Dendritic cell treated with granulocyte-macrophage colony-stimulating factor and Interleukin-4, amounts not matched to agents 40 ng/mL and 50 ng/mL, for 4 days (primary cell): ENCODE measurements at regions not wholly inside any gene's neighbourhood (a gene's known extent, or its start where the extent isn't known, plus 50 kb on each side); places are given as distances from the start of the nearest gene placed in this dataset.

Experiments
- H3K27ac Mint-ChIP-seq: one replicate; pipeline ENCODE4 v1.8.0; 2022; ENCODE audit warnings: mild to moderate bottlenecking, mixed read lengths
- H3K27me3 Mint-ChIP-seq: one replicate; pipeline ENCODE4 v1.8.0; 2022; ENCODE audit warnings: mild to moderate bottlenecking, mixed read lengths
- H3K36me3 Mint-ChIP-seq: one replicate; pipeline ENCODE4 v1.8.0; 2022; ENCODE audit warnings: low read depth, mixed read lengths
- H3K4me1 Mint-ChIP-seq: one replicate; pipeline ENCODE4 v1.8.0; 2022; ENCODE audit warnings: low read depth, mixed read lengths
- H3K4me3 Mint-ChIP-seq: one replicate; pipeline ENCODE4 v1.8.0; 2022; ENCODE audit warnings: mild to moderate bottlenecking, moderate library complexity, mixed read lengths
- H3K9me3 Mint-ChIP-seq: one replicate; pipeline ENCODE4 v1.8.0; 2022; ENCODE audit warnings: mixed read lengths
- intact Hi-C: fragments of 100-400 bp; cut with micrococcal nuclease; formaldehyde crosslinking; loops from one replicate; pipeline ENCODE4 v1.15.0; 2022

DNA sequence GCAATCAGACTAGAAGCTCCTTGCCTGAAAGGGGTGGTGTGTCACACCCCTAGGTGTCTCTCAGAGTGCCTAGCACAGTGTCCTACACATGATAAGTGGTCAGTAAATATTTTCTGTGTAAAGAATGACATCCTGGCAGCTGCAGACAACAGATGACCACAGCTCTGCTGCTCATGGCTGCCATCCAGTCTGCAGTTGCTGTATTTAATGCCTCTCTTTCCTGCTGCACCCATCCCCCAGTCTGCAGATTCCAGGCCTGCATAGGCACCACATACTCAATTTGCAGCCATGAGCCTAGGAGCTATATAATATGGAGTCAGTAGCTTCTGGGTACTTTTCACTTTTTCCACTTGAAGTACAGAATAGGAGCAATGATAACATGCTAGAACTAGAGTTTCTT is 94.9 kb upstream of the NR4A3 start:
- no peaks in the 10 kb centered on the region for H3K27me3 Mint-ChIP-seq
- no peaks in the 10 kb centered on the region for H3K36me3 Mint-ChIP-seq
- intact Hi-C loops, result no loop called here
- H3K4me3 Mint-ChIP-seq, result no peak overlapping the region
- no peak overlapping the region for H3K27ac Mint-ChIP-seq
- H3K4me1 Mint-ChIP-seq, result peaks cover 5% of the 10 kb centered on the region
- no peaks in the 10 kb centered on the region for H3K9me3 Mint-ChIP-seq

DNA sequence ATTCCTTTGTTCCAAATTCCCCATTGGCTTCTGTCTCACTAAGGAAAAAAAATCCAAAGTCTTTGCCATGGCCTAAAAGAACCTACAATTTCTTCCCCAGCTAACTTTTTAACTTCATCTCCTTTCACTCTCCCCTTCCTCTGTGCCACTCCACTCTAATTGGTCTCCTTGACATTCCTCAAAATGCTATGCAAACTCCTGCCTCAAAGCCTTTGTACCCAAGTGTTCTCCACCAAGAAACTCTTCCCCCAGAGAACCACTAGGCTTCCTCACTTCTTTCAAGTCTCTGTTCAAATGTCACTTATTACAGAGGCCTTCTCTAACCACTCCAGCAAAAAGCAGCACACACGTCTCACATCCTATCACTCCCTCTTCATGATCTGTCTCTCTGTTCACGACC is 91.6 kb upstream of the NR4A3 start:
- no peak overlapping the region for H3K27ac Mint-ChIP-seq
- intact Hi-C loops, result no loop called here
- no peaks in the 10 kb centered on the region for H3K9me3 Mint-ChIP-seq
- no peak overlapping the region for H3K4me3 Mint-ChIP-seq
- H3K36me3 Mint-ChIP-seq, result no peaks in the 10 kb centered on the region
- H3K4me1 Mint-ChIP-seq, result peaks cover 10% of the 10 kb centered on the region
- no peaks in the 10 kb centered on the region for H3K27me3 Mint-ChIP-seq

DNA sequence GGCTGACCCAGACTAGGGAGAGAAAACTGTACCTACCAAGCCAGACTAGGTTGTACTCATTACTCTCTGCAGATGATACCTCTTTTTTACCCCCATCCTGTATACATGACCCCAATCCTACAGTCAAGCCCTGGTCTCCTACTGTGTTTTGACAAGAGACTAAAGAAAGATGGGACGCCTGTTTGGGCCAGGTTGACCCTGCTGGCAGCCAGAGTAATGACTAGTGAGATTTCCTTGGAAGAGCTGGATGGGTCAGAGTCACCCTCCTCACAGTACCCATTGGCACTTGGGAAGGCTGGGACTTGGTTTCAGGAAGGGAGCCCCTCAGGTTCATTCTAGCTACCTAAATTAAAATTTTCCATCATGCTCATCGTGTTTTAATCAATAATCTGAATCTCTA is 89.7 kb upstream of the NR4A3 start:
- H3K27ac Mint-ChIP-seq, result no peak overlapping the region
- H3K36me3 Mint-ChIP-seq, result no peaks in the 10 kb centered on the region

DNA sequence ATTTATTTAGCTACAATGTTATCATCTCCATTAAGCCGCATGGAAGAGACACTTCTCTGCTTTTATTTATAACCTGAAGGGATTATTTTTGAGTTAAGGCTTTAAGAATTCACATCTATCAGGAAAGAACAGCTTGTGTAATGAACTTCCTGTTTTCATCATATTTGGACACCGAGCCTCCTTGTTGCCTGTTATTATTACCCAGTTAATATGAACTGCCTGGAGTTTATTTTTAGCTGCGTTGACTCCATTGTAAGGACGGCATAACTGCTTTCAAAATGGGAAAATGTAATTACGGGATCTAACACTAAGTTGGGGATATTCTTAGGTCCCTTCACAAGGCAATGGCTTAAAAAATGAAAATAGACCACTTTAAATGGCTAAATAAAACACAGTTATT is 89.0 kb upstream of the NR4A3 start:
- no peak overlapping the region for H3K4me3 Mint-ChIP-seq
- H3K27ac Mint-ChIP-seq, result no peak overlapping the region
- no peaks in the 10 kb centered on the region for H3K36me3 Mint-ChIP-seq
- H3K27me3 Mint-ChIP-seq, result no peaks in the 10 kb centered on the region
- no peaks in the 10 kb centered on the region for H3K9me3 Mint-ChIP-seq
- intact Hi-C loops, result no loop called here
- peaks cover 8% of the 10 kb centered on the region for H3K4me1 Mint-ChIP-seq

More for the DNA sequence above, 89.7 kb upstream of the NR4A3 start:
- Mint-ChIP-seq H3K9me3 (no peaks in the 10 kb centered on the region), H3K4me1 (peaks cover 10% of the 10 kb centered on the region), H3K27me3 (no peaks in the 10 kb centered on the region), H3K4me3 (no peak overlapping the region)
- intact Hi-C loops, result no loop called here

DNA sequence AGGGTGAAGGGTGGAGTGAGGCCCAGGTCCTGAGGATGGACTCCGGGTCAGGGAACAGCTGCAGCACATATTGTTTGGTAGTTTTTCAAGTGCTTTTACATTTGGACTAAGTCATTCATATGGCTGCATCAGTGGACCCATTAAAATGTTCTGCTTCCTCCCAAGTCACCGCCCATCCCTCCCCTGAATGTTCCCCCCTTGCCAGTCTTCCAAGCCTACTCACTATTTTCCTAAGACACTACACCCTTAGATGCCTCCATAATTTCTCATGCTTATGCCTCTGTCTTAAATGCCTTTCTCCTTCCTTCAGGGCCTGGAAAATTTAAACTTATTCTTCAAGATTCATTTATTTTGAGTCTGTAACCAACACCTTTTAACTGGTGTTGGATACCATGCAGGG is 86.6 kb upstream of the NR4A3 start:
- intact Hi-C loops, result no loop called here
- no peak overlapping the region for H3K4me3 Mint-ChIP-seq
- no peaks in the 10 kb centered on the region for H3K9me3 Mint-ChIP-seq
- H3K27me3 Mint-ChIP-seq, result no peaks in the 10 kb centered on the region
- peaks cover 5% of the 10 kb centered on the region for H3K4me1 Mint-ChIP-seq
- H3K27ac Mint-ChIP-seq, result no peak overlapping the region
- no peaks in the 10 kb centered on the region for H3K36me3 Mint-ChIP-seq

DNA sequence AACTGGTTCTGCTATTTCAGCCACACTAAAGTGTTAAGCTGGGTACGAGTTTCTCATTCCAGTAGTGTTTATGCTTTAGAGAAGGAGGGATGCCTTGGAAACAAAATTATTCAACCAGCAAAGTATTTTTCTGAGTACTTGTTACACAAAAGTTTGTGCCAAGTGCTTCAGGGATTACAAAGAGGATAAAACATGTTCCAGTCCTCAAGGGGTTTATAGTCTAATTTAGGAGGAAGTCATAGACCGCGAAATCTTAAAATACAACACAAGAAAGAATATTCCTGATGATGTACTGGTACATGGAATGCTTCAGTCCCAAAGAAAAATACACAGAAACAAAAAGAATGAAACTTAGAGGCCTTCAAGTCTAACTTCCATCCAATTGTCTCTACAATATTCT is 85.4 kb upstream of the NR4A3 start:
- no peaks in the 10 kb centered on the region for H3K9me3 Mint-ChIP-seq
- peaks cover 5% of the 10 kb centered on the region for H3K4me1 Mint-ChIP-seq
- no peak overlapping the region for H3K27ac Mint-ChIP-seq
- intact Hi-C loops, result no loop called here
- no peak overlapping the region for H3K4me3 Mint-ChIP-seq
- H3K27me3 Mint-ChIP-seq, result no peaks in the 10 kb centered on the region
- H3K36me3 Mint-ChIP-seq, result no peaks in the 10 kb centered on the region

DNA sequence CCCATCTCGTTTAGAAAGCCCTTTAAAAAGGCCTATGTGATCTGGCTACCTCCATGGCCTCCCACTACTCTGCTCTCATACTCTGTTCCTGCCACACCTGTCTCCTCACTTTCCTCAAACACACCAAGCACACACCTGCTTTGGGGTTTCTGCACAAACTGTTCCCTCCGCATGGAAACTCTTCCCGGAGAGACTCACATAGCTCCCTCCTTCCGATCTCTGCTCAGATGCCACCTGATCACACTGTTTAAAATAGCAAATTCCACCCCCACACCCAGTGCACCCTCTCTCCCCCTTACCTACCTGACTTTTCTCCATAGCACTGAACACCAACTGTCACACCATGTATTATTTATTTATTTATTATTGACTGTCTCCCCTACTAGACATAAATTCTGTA is 84.0 kb upstream of the NR4A3 start:
- intact Hi-C loops, result no loop called here
- Mint-ChIP-seq H3K4me1 (peaks cover 4% of the 10 kb centered on the region), H3K27ac (no peak overlapping the region), H3K36me3 (no peaks in the 10 kb centered on the region), H3K9me3 (no peaks in the 10 kb centered on the region), H3K27me3 (no peaks in the 10 kb centered on the region), H3K4me3 (no peak overlapping the region)

DNA sequence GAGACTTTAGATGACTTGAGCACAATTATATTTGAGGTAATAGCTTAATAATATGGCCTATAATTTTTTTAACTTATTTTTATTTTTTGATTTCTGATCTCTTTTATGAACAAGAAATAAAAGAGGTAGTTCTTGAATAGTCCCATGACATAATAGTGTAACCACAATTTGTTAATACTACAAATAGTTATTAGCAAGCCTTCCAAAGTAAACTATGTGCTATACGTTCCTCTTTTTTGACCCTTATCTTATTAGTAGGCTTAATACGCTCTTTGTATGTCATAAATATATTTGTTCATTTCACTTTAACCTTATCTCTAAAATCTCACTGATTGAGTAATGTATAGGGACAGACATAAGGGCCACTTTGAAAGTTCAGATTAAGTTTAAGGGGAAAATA is 78.7 kb upstream of the NR4A3 start:
- H3K27me3 Mint-ChIP-seq, result no peaks in the 10 kb centered on the region
- no peaks in the 10 kb centered on the region for H3K36me3 Mint-ChIP-seq
- intact Hi-C loops, result no loop called here

DNA sequence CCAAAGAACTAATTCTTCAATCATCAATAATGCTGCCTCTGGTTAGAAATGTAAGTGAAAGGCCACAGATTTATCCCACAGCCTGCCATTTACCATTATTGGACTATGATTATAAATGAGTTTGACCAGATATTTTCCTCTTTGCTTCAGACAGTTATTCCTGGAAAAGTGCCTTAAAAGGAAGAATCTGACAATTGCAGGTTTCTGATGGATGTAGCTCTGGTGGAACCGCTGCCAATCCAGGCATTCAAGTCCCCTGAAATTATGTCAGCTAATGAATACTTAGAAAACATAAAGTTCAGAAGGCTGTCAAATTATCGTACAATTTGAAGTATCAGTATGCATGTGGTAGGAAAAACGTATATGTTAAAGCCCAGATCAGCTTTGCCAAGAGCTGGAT is 78.2 kb upstream of the NR4A3 start:
- Mint-ChIP-seq H3K27ac (no peak overlapping the region), H3K9me3 (no peaks in the 10 kb centered on the region), H3K27me3 (no peaks in the 10 kb centered on the region), H3K36me3 (no peaks in the 10 kb centered on the region), H3K4me1 (peaks cover 4% of the 10 kb centered on the region), H3K4me3 (no peak overlapping the region)
- intact Hi-C loops, result no loop called here

More for the DNA sequence above, 78.7 kb upstream of the NR4A3 start:
- H3K27ac Mint-ChIP-seq, result no peak overlapping the region
- H3K9me3 Mint-ChIP-seq, result no peaks in the 10 kb centered on the region
- H3K4me1 Mint-ChIP-seq, result no peaks in the 10 kb centered on the region
- no peak overlapping the region for H3K4me3 Mint-ChIP-seq

DNA sequence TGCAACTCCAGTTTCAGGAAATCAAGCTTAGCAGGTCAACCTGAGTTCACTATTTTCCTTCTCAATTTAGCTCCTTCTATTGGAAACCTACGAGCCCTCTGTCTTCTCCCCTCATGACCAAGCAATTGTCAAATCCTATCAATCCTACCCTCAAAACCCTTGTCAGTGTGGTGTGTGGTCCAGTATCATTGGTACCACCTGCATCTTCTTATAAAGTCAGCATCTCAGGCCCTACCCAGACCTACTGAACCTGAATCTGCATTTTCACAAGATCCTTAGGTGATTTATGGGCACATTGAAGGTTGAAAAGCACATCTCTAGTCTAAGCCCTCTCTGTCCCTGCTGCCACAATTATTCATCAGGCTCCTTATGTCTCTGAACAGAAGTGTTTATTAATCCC is 77.6 kb upstream of the NR4A3 start:
- H3K27me3 Mint-ChIP-seq, result no peaks in the 10 kb centered on the region
- no peaks in the 10 kb centered on the region for H3K36me3 Mint-ChIP-seq
- no peaks in the 10 kb centered on the region for H3K9me3 Mint-ChIP-seq
- H3K4me3 Mint-ChIP-seq, result no peak overlapping the region
- intact Hi-C loops, result no loop called here
- H3K4me1 Mint-ChIP-seq, result peaks cover 10% of the 10 kb centered on the region
- no peak overlapping the region for H3K27ac Mint-ChIP-seq

DNA sequence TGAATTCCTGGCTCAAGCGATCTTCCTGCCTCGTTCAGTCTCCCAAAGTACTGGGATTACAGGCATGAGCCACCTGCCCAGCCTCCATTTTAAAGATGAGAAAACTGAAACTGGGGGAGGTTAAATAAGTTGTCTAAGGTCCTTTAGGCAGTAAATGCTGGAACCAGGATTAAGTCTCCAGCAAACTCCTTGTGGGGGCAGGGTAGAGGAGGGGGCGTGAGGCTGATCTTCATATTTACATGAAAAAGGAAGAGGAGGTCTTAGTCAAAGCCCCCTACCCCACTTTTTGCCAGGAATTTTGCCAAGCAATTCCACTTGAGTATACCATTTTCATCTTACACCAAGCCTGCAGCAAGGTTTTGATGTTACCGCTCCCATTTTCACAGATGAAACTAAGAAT is 76.6 kb upstream of the NR4A3 start:
- Mint-ChIP-seq H3K27me3 (no peaks in the 10 kb centered on the region), H3K27ac (no peak overlapping the region), H3K4me3 (no peak overlapping the region), H3K36me3 (no peaks in the 10 kb centered on the region), H3K9me3 (no peaks in the 10 kb centered on the region), H3K4me1 (peaks cover 11% of the 10 kb centered on the region)
- intact Hi-C loops, result no loop called here

DNA sequence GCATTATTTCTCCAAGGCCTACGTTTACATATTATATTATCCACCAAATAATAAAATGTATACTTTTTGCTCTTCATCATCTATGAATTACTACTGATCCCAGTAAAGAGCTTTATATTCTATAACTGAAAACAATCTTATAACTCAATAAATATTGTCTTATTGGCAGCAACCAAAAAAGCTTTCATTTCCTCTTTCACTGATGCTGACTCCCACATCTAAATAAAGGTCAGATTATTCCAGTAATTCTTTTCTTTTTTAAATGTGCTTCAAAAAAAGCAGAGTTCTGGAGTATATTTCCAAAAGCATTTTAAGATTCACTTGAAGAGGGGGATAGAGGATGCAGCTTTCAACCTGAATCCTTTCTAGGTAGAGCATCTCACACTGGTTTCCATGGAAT is 75.3 kb upstream of the NR4A3 start:
- H3K9me3 Mint-ChIP-seq, result no peaks in the 10 kb centered on the region
- H3K4me1 Mint-ChIP-seq, result peaks cover 11% of the 10 kb centered on the region
- intact Hi-C loops, result no loop called here
- no peak overlapping the region for H3K4me3 Mint-ChIP-seq
- no peaks in the 10 kb centered on the region for H3K27me3 Mint-ChIP-seq
- H3K27ac Mint-ChIP-seq, result no peak overlapping the region
- H3K36me3 Mint-ChIP-seq, result no peaks in the 10 kb centered on the region

DNA sequence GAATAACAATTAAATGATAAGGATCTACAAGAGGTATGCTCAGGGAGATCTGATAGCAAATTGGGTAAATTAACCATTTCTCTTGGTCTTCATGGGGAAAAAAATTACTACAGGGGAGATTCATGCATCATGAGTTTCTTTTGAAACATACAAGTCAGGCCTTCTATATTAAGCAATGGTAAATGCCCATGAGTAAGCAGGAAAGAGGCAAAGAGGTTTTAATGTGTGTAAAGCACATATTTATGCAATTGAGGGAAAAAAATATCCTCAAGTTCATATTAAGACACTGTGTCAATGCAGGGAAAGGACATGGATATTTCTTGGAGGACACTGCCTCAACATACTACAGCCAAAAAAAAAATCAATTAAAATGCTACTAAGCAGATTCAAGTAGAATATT is 73.4 kb upstream of the NR4A3 start:
- Mint-ChIP-seq H3K36me3 (no peaks in the 10 kb centered on the region), H3K27me3 (no peaks in the 10 kb centered on the region), H3K4me1 (peaks cover 11% of the 10 kb centered on the region), H3K4me3 (no peak overlapping the region), H3K9me3 (no peaks in the 10 kb centered on the region), H3K27ac (no peak overlapping the region)
- intact Hi-C loops, result no loop called here

DNA sequence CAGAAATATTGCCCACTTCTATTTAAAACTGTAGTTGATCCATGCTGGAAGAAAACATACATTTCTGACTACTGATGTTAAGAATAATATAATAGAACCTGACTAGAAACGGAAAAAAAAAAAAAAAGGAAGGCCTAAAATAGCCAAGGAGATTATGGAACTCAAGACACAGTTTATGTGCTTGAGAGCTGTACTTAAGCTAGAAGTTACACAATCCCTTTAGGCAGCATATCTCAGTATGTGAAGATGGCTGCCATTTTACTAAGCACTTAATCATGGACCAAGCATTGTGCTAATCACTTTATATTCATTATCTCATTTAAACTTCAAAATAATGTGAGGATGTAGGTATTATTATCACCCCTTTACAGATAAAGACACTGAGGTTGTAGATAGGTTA is 73.0 kb upstream of the NR4A3 start:
- H3K4me1 Mint-ChIP-seq, result peaks cover 11% of the 10 kb centered on the region
- intact Hi-C loops, result no loop called here

DNA sequence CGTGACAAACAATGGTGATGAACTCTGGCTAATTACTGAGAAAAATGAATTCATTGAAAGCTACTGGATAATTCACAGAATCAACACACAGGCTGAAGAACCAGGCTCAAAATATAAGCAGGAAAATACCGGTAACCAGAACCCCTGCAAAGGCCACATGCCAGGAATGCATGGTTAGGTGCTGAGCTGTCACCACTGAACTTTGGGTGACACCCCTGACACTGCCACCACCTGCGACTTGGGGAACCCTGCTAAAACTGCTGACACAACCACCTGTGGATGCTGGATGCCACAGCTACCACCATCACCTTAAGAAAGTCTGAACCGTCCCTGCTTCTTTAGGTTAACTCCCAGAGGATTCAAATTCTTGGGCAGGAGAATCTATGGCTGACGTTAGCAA is 72.0 kb upstream of the NR4A3 start:
- H3K27me3 Mint-ChIP-seq, result no peaks in the 10 kb centered on the region
- no peak overlapping the region for H3K4me3 Mint-ChIP-seq
- H3K36me3 Mint-ChIP-seq, result no peaks in the 10 kb centered on the region
- peaks cover 11% of the 10 kb centered on the region for H3K4me1 Mint-ChIP-seq
- H3K9me3 Mint-ChIP-seq, result no peaks in the 10 kb centered on the region
- intact Hi-C loops, result no loop called here
- no peak overlapping the region for H3K27ac Mint-ChIP-seq

More for the DNA sequence above, 73.0 kb upstream of the NR4A3 start:
- H3K36me3 Mint-ChIP-seq, result no peaks in the 10 kb centered on the region
- H3K27me3 Mint-ChIP-seq, result no peaks in the 10 kb centered on the region
- H3K4me3 Mint-ChIP-seq, result no peak overlapping the region
- no peak overlapping the region for H3K27ac Mint-ChIP-seq
- no peaks in the 10 kb centered on the region for H3K9me3 Mint-ChIP-seq

DNA sequence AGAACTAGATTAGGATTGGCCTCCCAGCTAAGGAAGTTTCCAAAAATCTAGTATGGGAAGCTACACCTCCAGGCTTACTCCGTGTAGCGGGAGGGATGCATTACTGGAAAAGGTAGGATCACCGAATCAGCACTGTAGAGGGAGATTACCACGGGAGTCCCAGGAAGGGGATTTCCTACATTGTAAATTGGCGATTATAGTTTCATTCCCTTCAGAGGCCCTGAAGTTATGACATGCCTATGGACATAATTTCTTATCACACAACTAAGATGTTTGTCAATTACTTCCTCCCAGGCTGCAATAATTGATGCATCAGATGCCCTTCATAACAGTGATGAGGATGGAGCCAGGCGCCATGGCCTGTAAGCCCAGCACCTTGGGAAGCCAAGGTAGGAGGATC is 71.2 kb upstream of the NR4A3 start:
- Mint-ChIP-seq H3K4me3 (no peak overlapping the region), H3K4me1 (peaks cover 11% of the 10 kb centered on the region), H3K27ac (no peak overlapping the region), H3K27me3 (no peaks in the 10 kb centered on the region), H3K36me3 (no peaks in the 10 kb centered on the region), H3K9me3 (no peaks in the 10 kb centered on the region)
- intact Hi-C loops, result no loop called here
